Sigmoid colon (tissue), 6 donors: ENCODE measurements at regions not wholly inside any gene's neighbourhood (a gene's known extent, or its start where the extent isn't known, plus 50 kb on each side); places are given as distances from the start of the nearest gene placed in this dataset.

Experiments used
- DNase-seq: peaks from one replicate; pipeline ENCODE4 v3.0.0-alpha.2; 2019
- H3K27ac ChIP-seq, 4 donors: fragments of 200-600 bp; sonication (generic); one replicate each; pipeline ENCODE4 v1.5.1; 2016 to 2019; ENCODE audit warnings: mild to moderate bottlenecking in 1 of 4
- H3K27me3 ChIP-seq, 3 donors: fragments of 200-600 bp; sonication (generic); one replicate each; pipeline ENCODE4 v1.5.1; 2019; ENCODE audit warnings: mild to moderate bottlenecking in 1 of 3
- H3K36me3 ChIP-seq, 4 donors: fragments of 200-600 bp; sonication (generic); one replicate each; pipeline ENCODE4 v1.5.1; 2016 to 2019
- H3K4me1 ChIP-seq, 4 donors: fragments of 200-600 bp; sonication (generic); one replicate each; pipeline ENCODE4 v1.5.1; 2017 to 2019
- H3K4me3 ChIP-seq, 4 donors: fragments of 200-600 bp; sonication (generic); one replicate each; pipeline ENCODE4 v1.5.1; 2017 to 2019; ENCODE audit warnings: mild to moderate bottlenecking in 2 of 4, moderate library complexity in 1 of 4
- H3K9me3 ChIP-seq, 4 donors: fragments of 200-600 bp in 3 of 4; sonication (generic) in 3 of 4; one replicate each; pipeline versions ENCODE4 v1.5.1 to v1.6.1; 2013 to 2019
- EP300 ChIP-seq, 4 donors: sonication (generic); formaldehyde crosslinking; IDR thresholded peaks; one replicate each; pipeline ENCODE4 v1.6.1; 2017; ENCODE audit warnings: antibody characterized with exemption in 4 of 4
- POLR2A ChIP-seq, 2 donors: fragments of 450-650 bp; IDR thresholded peaks; one replicate each; pipeline ENCODE4 v1.6.1; 2016; ENCODE audit warnings: antibody characterized with exemption in 2 of 2, mild to moderate bottlenecking in 2 of 2, moderate library complexity in 2 of 2
- POLR2AphosphoS5 ChIP-seq, 4 donors: sonication (generic); formaldehyde crosslinking; IDR thresholded peaks; one replicate each; pipeline ENCODE4 v1.6.1; 2017; ENCODE audit warnings: antibody characterized with exemption in 4 of 4
- WGBS, 2 donors: extraction: QIAGEN DNeasy Blood & Tissue Kit; methylation state at CpG; one replicate each; pipeline ENCODE4 v1.1.7; 2013; 5-methylcytosine and 5-hydroxymethylcytosine counted together
- intact Hi-C: fragments of 100-400 bp; cut with DNase I; formaldehyde crosslinking; loops from one replicate; pipeline ENCODE4 v1.15.1; 2023
- TF ChIP-seq, protein P1 (sequence below), 4 experiments: fragments of 450-650 bp in 3 of 4; fragments of 200-600 bp in 1 of 4; IDR thresholded peaks; one replicate each; pipeline ENCODE4 v1.5.1; 2016 to 2019; ENCODE audit warnings: antibody characterized with exemption in 4 of 4, mild to moderate bottlenecking in 3 of 4, moderate library complexity in 2 of 4
- donor health status: healthy with polysubstance abuse.
- donor health status: healthy.

DNA sequence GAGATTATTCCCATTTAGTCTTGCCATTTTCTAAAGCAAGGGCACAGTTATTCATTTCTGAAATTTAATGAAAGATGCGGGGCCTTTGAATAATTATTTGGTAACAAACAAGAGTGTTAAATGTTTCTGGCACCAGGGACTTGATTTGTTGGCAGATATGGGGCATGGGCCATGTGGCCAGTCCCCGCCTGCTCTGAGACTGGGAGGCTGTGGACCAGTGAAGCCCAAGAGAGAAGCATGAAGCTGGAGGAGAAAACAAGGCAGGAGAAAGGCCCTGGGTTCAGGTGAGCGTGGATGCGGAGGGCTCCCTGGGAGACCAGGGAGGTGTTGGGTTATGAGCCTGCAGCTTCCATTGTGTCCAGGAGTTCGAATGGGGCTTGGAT, 378.5 kb downstream of the TCERG1L start:
- no peaks in the 10 kb centered on the region for H3K27me3 ChIP-seq
- no peaks in the 10 kb centered on the region for H3K9me3 ChIP-seq
- H3K4me3 ChIP-seq = no peak overlapping the region
- H3K27ac ChIP-seq = no peak overlapping the region
- intact Hi-C loops = no loop called here
- peaks cover 0 to 50% (median 16%) of the 10 kb centered on the region in 4 donors for H3K4me1 ChIP-seq
- H3K36me3 ChIP-seq = no peaks in the 10 kb centered on the region
- no peak for TF ChIP-seq EP300 (IDR thresholded peaks at IDR 0.05)
- no peak for TF ChIP-seq POLR2AphosphoS5 (IDR thresholded peaks at IDR 0.05)
- TF ChIP-seq, protein P1, sequence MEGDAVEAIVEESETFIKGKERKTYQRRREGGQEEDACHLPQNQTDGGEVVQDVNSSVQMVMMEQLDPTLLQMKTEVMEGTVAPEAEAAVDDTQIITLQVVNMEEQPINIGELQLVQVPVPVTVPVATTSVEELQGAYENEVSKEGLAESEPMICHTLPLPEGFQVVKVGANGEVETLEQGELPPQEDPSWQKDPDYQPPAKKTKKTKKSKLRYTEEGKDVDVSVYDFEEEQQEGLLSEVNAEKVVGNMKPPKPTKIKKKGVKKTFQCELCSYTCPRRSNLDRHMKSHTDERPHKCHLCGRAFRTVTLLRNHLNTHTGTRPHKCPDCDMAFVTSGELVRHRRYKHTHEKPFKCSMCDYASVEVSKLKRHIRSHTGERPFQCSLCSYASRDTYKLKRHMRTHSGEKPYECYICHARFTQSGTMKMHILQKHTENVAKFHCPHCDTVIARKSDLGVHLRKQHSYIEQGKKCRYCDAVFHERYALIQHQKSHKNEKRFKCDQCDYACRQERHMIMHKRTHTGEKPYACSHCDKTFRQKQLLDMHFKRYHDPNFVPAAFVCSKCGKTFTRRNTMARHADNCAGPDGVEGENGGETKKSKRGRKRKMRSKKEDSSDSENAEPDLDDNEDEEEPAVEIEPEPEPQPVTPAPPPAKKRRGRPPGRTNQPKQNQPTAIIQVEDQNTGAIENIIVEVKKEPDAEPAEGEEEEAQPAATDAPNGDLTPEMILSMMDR (IDR thresholded peaks at IDR 0.05) = no peak
- no peak for TF ChIP-seq POLR2A (IDR thresholded peaks at IDR 0.05)
- DNase-seq = no peak
- WGBS, 2 donors = 75 to 87% methylated on average over 5 of the region's 5 CpGs

DNA sequence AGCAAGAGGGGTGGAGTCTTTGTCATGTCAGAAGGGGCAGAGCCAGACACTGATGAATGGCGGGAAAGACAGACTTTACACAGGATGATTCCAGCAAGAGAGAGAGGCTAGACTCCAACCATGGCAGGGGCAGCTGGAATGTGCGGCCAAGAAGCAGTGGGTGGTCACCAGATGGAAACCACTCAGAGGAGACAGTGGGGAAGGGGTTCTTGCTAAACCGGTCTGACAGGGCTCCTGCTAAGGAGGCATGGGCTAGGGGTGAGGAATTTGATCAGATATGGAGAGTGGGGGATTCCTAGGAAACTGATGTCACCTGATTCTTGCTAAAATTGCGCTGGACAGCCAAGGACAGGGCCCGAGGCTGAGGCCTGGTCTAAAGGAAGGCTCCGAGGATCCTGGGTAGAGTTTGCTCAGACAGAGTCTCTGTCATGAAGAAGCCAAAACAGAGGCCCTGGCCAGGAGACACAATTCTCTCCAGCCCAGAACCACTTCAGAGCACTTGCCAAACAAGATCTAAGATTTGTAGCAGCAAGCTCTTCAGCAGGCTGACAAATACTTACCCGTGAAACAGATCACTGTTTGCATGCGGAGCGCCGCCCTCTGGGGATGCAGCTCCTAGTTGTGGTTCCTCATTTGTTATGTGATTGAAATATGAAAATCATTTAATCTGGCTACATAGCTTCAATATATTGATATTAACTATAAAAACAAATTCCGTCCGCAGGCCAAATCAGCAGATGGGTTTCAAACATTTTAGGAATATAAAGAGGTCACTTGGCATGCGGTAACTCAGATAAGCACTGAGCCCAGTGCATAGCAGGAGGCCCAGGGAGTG, 377.0 kb downstream of the TCERG1L start:
- DNase-seq = no peak
- H3K4me3 ChIP-seq = no peak overlapping the region
- peaks cover 0 to 50% (median 16%) of the 10 kb centered on the region in 4 donors for H3K4me1 ChIP-seq
- H3K27me3 ChIP-seq = no peaks in the 10 kb centered on the region
- WGBS, 2 donors = 54 to 60% methylated on average over 13 of the region's 13 CpGs
- TF ChIP-seq, protein P1 (IDR thresholded peaks at IDR 0.05) = no peak
- TF ChIP-seq EP300 (IDR thresholded peaks at IDR 0.05) = no peak
- no peak for TF ChIP-seq POLR2AphosphoS5 (IDR thresholded peaks at IDR 0.05)
- no peak for TF ChIP-seq POLR2A (IDR thresholded peaks at IDR 0.05)
- no peaks in the 10 kb centered on the region for H3K9me3 ChIP-seq
- H3K27ac ChIP-seq = no peak overlapping the region
- H3K36me3 ChIP-seq = no peaks in the 10 kb centered on the region
- intact Hi-C loops = no loop called here

GRCh38 chr10:130935128-130935439, 376.4 kb downstream of the TCERG1L start:
- Histone ChIP-seq H3K9me3 (no peaks in the 10 kb centered on the region), H3K27ac (no peak overlapping the region), H3K36me3 (no peaks in the 10 kb centered on the region), H3K4me1 (peaks cover 0 to 50% (median 16%) of the 10 kb centered on the region in 4 donors), H3K27me3 (no peaks in the 10 kb centered on the region), H3K4me3 (no peak overlapping the region)
- DNase-seq = no peak
- intact Hi-C loops = no loop called here
- TF ChIP-seq, protein P1 (IDR thresholded peaks at IDR 0.05) = no peak
- TF ChIP-seq EP300 (IDR thresholded peaks at IDR 0.05) (no peak), POLR2AphosphoS5 (IDR thresholded peaks at IDR 0.05) (no peak), POLR2A (IDR thresholded peaks at IDR 0.05) (no peak)
- 35 to 58% methylated on average over 5 of the region's 5 CpGs for WGBS, 2 donors

- 71 to 73% methylated on average over 9 of the region's 9 CpGs for WGBS, 2 donors
- no peaks in the 10 kb centered on the region for H3K27me3 ChIP-seq
Observed at GRCh38 chr10:130935897-130936550, 375.5 kb downstream of the TCERG1L start.

More at GRCh38 chr10:130935897-130936550, 375.5 kb downstream of the TCERG1L start:
- TF ChIP-seq POLR2A (IDR thresholded peaks at IDR 0.05) (no peak), EP300 (IDR thresholded peaks at IDR 0.05) (no peak), POLR2AphosphoS5 (IDR thresholded peaks at IDR 0.05) (no peak)
- TF ChIP-seq, protein P1 (IDR thresholded peaks at IDR 0.05) = no peak
- Histone ChIP-seq H3K36me3 (no peaks in the 10 kb centered on the region), H3K4me3 (no peak overlapping the region), H3K4me1 (peaks cover 0 to 50% (median 16%) of the 10 kb centered on the region in 4 donors), H3K27ac (no peak overlapping the region), H3K9me3 (no peaks in the 10 kb centered on the region)
- no peak for DNase-seq
- intact Hi-C loops = no loop called here
